ENCODE measurements at regions not wholly inside any gene's neighbourhood (a gene's known extent, or its start where the extent isn't known, plus 50 kb on each side); places are given as distances from the start of the nearest gene placed in this dataset.

DNA sequence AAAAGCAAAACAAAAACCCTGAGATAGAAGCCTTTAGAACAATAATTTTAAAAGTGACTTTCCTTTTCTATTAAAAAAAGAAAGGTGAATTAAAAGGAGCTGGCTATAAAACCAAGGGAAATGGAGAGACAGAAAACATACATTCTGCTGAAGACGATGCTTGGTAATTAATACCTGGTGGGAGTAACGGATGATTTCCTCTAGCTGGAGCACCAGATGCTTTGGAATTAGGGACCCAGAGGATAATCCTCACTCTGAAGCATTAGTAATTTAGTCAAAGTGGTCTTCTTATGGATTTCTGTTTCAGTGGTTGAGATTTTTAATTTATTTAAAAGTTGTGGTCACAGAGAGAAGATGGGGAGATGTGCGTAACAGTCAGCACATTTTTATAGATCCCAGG, 982.5 kb downstream of the TLE4 start:
- no peak overlapping the region for H2BK5ac ChIP-seq (ENCODE audit: low read depth, low read length)
- TF ChIP-seq YY1 (IDR thresholded peaks at IDR 0.05; ENCODE audit: low read depth, low read length) (no peak), ZNF274 (IDR thresholded peaks at IDR 0.05; ENCODE audit: borderline replicate concordance, extremely low read depth, low read length) (no peak), TAF1 (IDR thresholded peaks at IDR 0.05; ENCODE audit: low read depth, low read length) (no peak), RNF2 (IDR thresholded peaks at IDR 0.05; ENCODE audit: borderline replicate concordance, low read depth, low read length, missing control alignments, poor library complexity, severe bottlenecking) (no peak), SIX5 (IDR thresholded peaks at IDR 0.05; ENCODE audit: low read depth, low read length) (no peak), POU5F1 (IDR thresholded peaks at IDR 0.05; ENCODE audit: low read depth, low read length) (no peak), PHF8 (conservative IDR thresholded peaks at IDR 0.05; ENCODE audit: low read depth, low read length) (no peak)

More for the DNA sequence above, 982.5 kb downstream of the TLE4 start:
- H3K36me3 ChIP-seq (ENCODE audit: control insufficient read depth in 2 of 4, insufficient read depth in 4 of 4, low read length in 3 of 4) = no peaks in the 10 kb centered on the region
- no peak overlapping the region for H3K9ac ChIP-seq (replicated peaks in 1 of 4; ENCODE audit: extremely low read depth in 1 of 4, low read depth in 3 of 4, low read length in 3 of 4)
- no peak overlapping the region for H3K56ac ChIP-seq (replicated peaks; ENCODE audit: insufficient read length, low read depth, low read length)
- ChIA-PET POLR2A (ENCODE audit: partially characterized antibody) (no interaction called here), CTCF (ENCODE audit: partially characterized antibody) (no interaction called here)
- no peak overlapping the region for H4K8ac ChIP-seq (ENCODE audit: extremely low read depth, insufficient read depth, low read length)
- H3K79me1 ChIP-seq (ENCODE audit: low read depth, low read length) = no peaks in the 10 kb centered on the region
- H3K27me3 ChIP-seq (replicated peaks in 1 of 4; ENCODE audit: control insufficient read depth in 3 of 4, extremely low read depth in 1 of 4, insufficient read depth in 3 of 4, low read length in 3 of 4) = no peaks in the 10 kb centered on the region
- H2BK120ac ChIP-seq (replicated peaks; ENCODE audit: low read depth, low read length) = no peak overlapping the region
- H3K4me2 ChIP-seq (ENCODE audit: insufficient read depth in 1 of 2, low read depth in 2 of 2, low read length in 2 of 2) = no peak overlapping the region
- H3K4me1 ChIP-seq (replicated peaks in 1 of 4; ENCODE audit: control insufficient read depth in 3 of 4, insufficient read depth in 4 of 4, low read length in 3 of 4) = no peaks in the 10 kb centered on the region
- H4K20me1 ChIP-seq (replicated peaks in 1 of 2; ENCODE audit: control insufficient read depth in 1 of 2, insufficient read depth in 2 of 2, low read length in 2 of 2) = no peaks in the 10 kb centered on the region
- FAIRE-seq (no peak), DNase-seq (ENCODE audit: low read depth in 1 of 2, low spot score in 2 of 2) (no peak)
- no peak overlapping the region for H2BK12ac ChIP-seq (ENCODE audit: low read depth, low read length)
- no peak overlapping the region for H3K27ac ChIP-seq (ENCODE audit: low read depth, low read length)
- no peak overlapping the region for H3K18ac ChIP-seq (ENCODE audit: extremely low read depth, low read length)
- H2BK15ac ChIP-seq (ENCODE audit: low read length) = no peak overlapping the region
- WGBS, 2 experiments (ENCODE audit: extremely low coverage in 1 of 2, insufficient coverage in 1 of 2, insufficient read length in 1 of 2, insufficient replicate concordance in 2 of 2, low coverage in 1 of 2, low lambda C conversion rate in 2 of 2, missing lambda C conversion rate in 1 of 2) = 90% methylated on average over 3 of the region's 3 CpGs; no CpG with 5 or more reads in 1 of the 2 experiments
- H4K5ac ChIP-seq (ENCODE audit: insufficient read length, low read depth, low read length) = no peak overlapping the region
- no peaks in the 10 kb centered on the region for H3K9me3 ChIP-seq (ENCODE audit: insufficient read depth in 2 of 2, low read depth in 1 of 2, low read length in 1 of 2)
- no peak overlapping the region for H4K91ac ChIP-seq (replicated peaks; ENCODE audit: insufficient read length, low read length)
- no peak overlapping the region for H2AFZ ChIP-seq (ENCODE audit: low read length)
- H3K23ac ChIP-seq (ENCODE audit: insufficient read length) = no peak overlapping the region
- H2AK5ac ChIP-seq (ENCODE audit: low read depth, low read length) = no peak overlapping the region
- no peaks in the 10 kb centered on the region for H3K79me2 ChIP-seq (ENCODE audit: control insufficient read depth in 1 of 2, insufficient read depth in 2 of 2, low read length in 2 of 2)
- H3K23me2 ChIP-seq (ENCODE audit: low read depth, low read length) = no peaks in the 10 kb centered on the region
- no peak overlapping the region for H3K4ac ChIP-seq (replicated peaks; ENCODE audit: insufficient read length, low read depth, low read length)
- no peak overlapping the region for H2BK20ac ChIP-seq (ENCODE audit: low read length)
- H3K14ac ChIP-seq (ENCODE audit: insufficient read length) = no peak overlapping the region
- no peak overlapping the region for H3K4me3 ChIP-seq (ENCODE audit: extremely low read depth in 1 of 4, insufficient read depth in 2 of 4, low read depth in 3 of 4, low read length in 4 of 4)
